Panc1 (cell line): ENCODE measurements at regions not wholly inside any gene's neighbourhood (a gene's known extent, or its start where the extent isn't known, plus 50 kb on each side); places are given as distances from the start of the nearest gene placed in this dataset.
A peak's percentile ranks its signal among the peaks of the same experiment; 100 is the strongest.
"Not testable (repeated sequence)": the region's sequence is repeated elsewhere in the genome, so short reads cannot be mapped to it uniquely, and the experiment has no call there.

Experiments used
- ATAC-seq: fragments of 200-7000 bp; cut with Tn5 transposase; 2 replicates; pipeline ENCODE4 v1.9.1; 2020; ENCODE audit warnings: mild to moderate bottlenecking, moderate library complexity
- BruUV-seq: library from RNA; stranded (reverse); fragments of 400-500 nt; replicated peaks from 2 replicates; lab custom pipeline; 2021; lab: Mats Ljungman, UMichigan
- CTCF ChIA-PET: fragments of 300-600 bp; sonication (Branson Sonifier 250); formaldehyde crosslinking; loops from one replicate; lab custom pipeline; 2022; ENCODE audit warnings: antibody characterized with exemption; lab: Charles Lee
- POLR2A ChIA-PET: fragments of 300-600 bp; sonication (Branson Sonifier 250); formaldehyde crosslinking; loops from one replicate; lab custom pipeline; 2022; ENCODE audit warnings: antibody characterized with exemption; lab: Charles Lee
- DNase-seq: peaks from one replicate; pipeline ENCODE4 v3.0.0-alpha.2; 2010; ENCODE audit warnings: low read depth, low spot score
- H3K27ac ChIP-seq: 2 replicates; pipeline ENCODE4 v1.5.1; 2011; ENCODE audit warnings: mild to moderate bottlenecking, low read length, inconsistent platforms
- H3K27me3 ChIP-seq: fragments of 200-500 bp; sonication (Bioruptor generic); 2 replicates; pipeline ENCODE4 v1.6.0; 2014; ENCODE audit warnings: low read length, inconsistent platforms; ENCODE audit not compliant: control insufficient read depth, insufficient read depth
- H3K36me3 ChIP-seq: fragments of 200-500 bp; sonication (Bioruptor generic); 2 replicates; pipeline ENCODE4 v1.5.1; 2014; ENCODE audit warnings: inconsistent platforms, mild to moderate bottlenecking, low read length, moderate library complexity; ENCODE audit not compliant: control insufficient read depth, insufficient read depth
- H3K4me1 ChIP-seq: 2 replicates; pipeline ENCODE4 v1.5.1; 2011; ENCODE audit warnings: inconsistent platforms, mild to moderate bottlenecking, low read length, moderate library complexity; ENCODE audit not compliant: control insufficient read depth, insufficient read depth
- H3K4me3 ChIP-seq, 2 experiments: 2 replicates each; pipeline ENCODE4 v1.5.1; 2011 to 2012; ENCODE audit warnings: low read depth in 2 of 2, low read length in 2 of 2, mild to moderate bottlenecking in 2 of 2, inconsistent platforms in 1 of 2, moderate library complexity in 1 of 2
- H3K9me3 ChIP-seq: fragments of 200-500 bp; sonication (Bioruptor generic); 2 replicates; pipeline ENCODE4 v1.5.1; 2014; ENCODE audit warnings: low read depth, mild to moderate bottlenecking, inconsistent platforms, low read length, moderate library complexity; ENCODE audit not compliant: control insufficient read depth, insufficient read depth
- CTCF ChIP-seq: fragments of 450-650 bp; IDR thresholded peaks from 2 replicates; pipeline ENCODE4 v1.5.1; 2017; ENCODE audit warnings: mild to moderate bottlenecking
- POLR2AphosphoS5 ChIP-seq: IDR thresholded peaks from 2 replicates; pipeline ENCODE4 v1.6.1; 2012; ENCODE audit warnings: mild to moderate bottlenecking, low read depth, low read length, moderate library complexity
- REST ChIP-seq, 2 experiments: IDR thresholded peaks; 2 replicates each; pipeline ENCODE4 v1.6.1; 2011 to 2012; ENCODE audit warnings: low read depth in 2 of 2, control low read depth in 1 of 2, low read length in 1 of 2, mild to moderate bottlenecking in 1 of 2, moderate library complexity in 1 of 2; ENCODE audit not compliant: insufficient read depth in 1 of 2
- SIN3A ChIP-seq: IDR thresholded peaks from 2 replicates; pipeline ENCODE4 v1.6.1; 2012; ENCODE audit warnings: low read depth, mild to moderate bottlenecking, low read length, moderate library complexity, borderline replicate concordance; ENCODE audit not compliant: insufficient read depth
- TCF7L2 ChIP-seq: IDR thresholded peaks from 2 replicates; pipeline ENCODE4 v1.6.1; 2011; ENCODE audit warnings: mild to moderate bottlenecking, low read depth, low read length, inconsistent platforms
- in situ Hi-C: cut with HindIII; loops from 2 replicates; pipeline ENCODE4 v1.10.0; 2016; ENCODE audit warnings: low sequenced_read_pairs, low pct_unique_long_range_greater_than_20kb
- intact Hi-C: fragments of 100-400 bp; cut with micrococcal nuclease; formaldehyde crosslinking; loops from one replicate; pipeline ENCODE4 v1.10.0; 2022; ENCODE audit not compliant: unreplicated experiment

- Histone ChIP-seq H3K9me3 (no peaks in the 10 kb centered on the region), H3K4me1 (peaks cover 21% of the 10 kb centered on the region), H3K4me3 (no peak overlapping the region), H3K27me3 (no peaks in the 10 kb centered on the region), H3K27ac (peak overlapping the region; percentile 29; the same call in 1 of the 2 replicates), H3K36me3 (no peaks in the 10 kb centered on the region)
- ATAC-seq (peak; percentile 99), DNase-seq (peak; percentile 55)
- POLR2A ChIA-PET, result no interaction called here
- CTCF ChIA-PET, result interaction anchor here (0.6 to 0.9 kb wide), 2 partner anchors 26 to 29 kb away, joined by 3 to 4 read pairs; no protein-coding TSS in a partner anchor
- intact Hi-C loops, result loop anchor here (1.0 to 2.0 kb wide), 2 partner anchors 27 to 66 kb away; no protein-coding TSS in a partner anchor
- BruUV-seq, result no TSS peak
- TF ChIP-seq REST (IDR thresholded peaks at IDR 0.05; ENCODE audit: insufficient read depth in 1 of 2, low read depth in 2 of 2, low read length in 1 of 2) (0 out of 4 replicates have a peak, but pooled peaks of 1 of the 2 experiments have one; percentile 52), POLR2AphosphoS5 (no peak), CTCF (peak; percentile 90)
- in situ Hi-C loops, result no loop called here
Observed at GRCh38 chr2:231648579-231649174, 56.0 kb downstream of the TEX44 start.

- H3K27ac ChIP-seq, H3K4me3 ChIP-seq, BruUV-seq, ATAC-seq, in situ Hi-C loops, DNase-seq, H3K36me3 ChIP-seq, intact Hi-C loops, H3K9me3 ChIP-seq, H3K27me3 ChIP-seq: not testable (repeated sequence)
- POLR2A ChIA-PET, result interaction anchor here (0.6 kb wide), 1 partner anchor 25 kb away, joined by 3 read pairs; no protein-coding TSS in a partner anchor
- CTCF ChIA-PET, result interaction anchor here (0.7 kb wide), 2 partner anchors 30 to 40 kb away, joined by 8 to 9 read pairs; no protein-coding TSS in a partner anchor
- peaks cover 13% of the 10 kb centered on the region; the same call in 1 of the 2 replicates for H3K4me1 ChIP-seq
Observed at GRCh38 chr2:231651561-231651960, 56.8 kb upstream of the PTMA start.

- 0 out of 2 replicates have a peak, but pooled peaks have one; percentile 20 for ATAC-seq
- no peaks in the 10 kb centered on the region for H3K27me3 ChIP-seq
- ChIA-PET CTCF (interaction anchor here (1.1 kb wide), 1 partner anchor 22 kb away, joined by 5 read pairs; no protein-coding TSS in a partner anchor), POLR2A (interaction anchor here (0.6 kb wide), 1 partner anchor 181 kb away, joined by 3 read pairs; no protein-coding TSS in a partner anchor)
- TF ChIP-seq POLR2AphosphoS5 (no peak), CTCF (no peak), TCF7L2 (no peak), SIN3A (no peak), REST (IDR thresholded peaks at IDR 0.05; ENCODE audit: insufficient read depth in 1 of 2, low read depth in 2 of 2, low read length in 1 of 2) (peak in 1 of 2 experiments; percentile 70; a peak in 3 of 4 replicates)
- H3K9me3 ChIP-seq, result no peaks in the 10 kb centered on the region
- intact Hi-C loops, result no loop called here
- H3K4me1 ChIP-seq, result no peaks in the 10 kb centered on the region
- in situ Hi-C loops, result no loop called here
- no peak overlapping the region for H3K27ac ChIP-seq
- H3K4me3 ChIP-seq, result no peak overlapping the region
- BruUV-seq, result no TSS peak
- H3K36me3 ChIP-seq, result no peaks in the 10 kb centered on the region
- no peak for DNase-seq
Observed at GRCh38 chr2:231655488-231655887, 52.8 kb upstream of the PTMA start.
